CD14-positive monocyte (primary cell): ENCODE measurements at regions not wholly inside any gene's neighbourhood (a gene's known extent, or its start where the extent isn't known, plus 50 kb on each side); places are given as distances from the start of the nearest gene placed in this dataset.

Experiments used
- DNase-seq, 3 donors: peaks; one replicate each; pipeline ENCODE4 v3.0.0-alpha.2; 2011 to 2022
- H2AFZ ChIP-seq: 2 replicates; pipeline ENCODE4 v1.6.0; 2012; ENCODE audit warnings: mild to moderate bottlenecking, low read depth, low read length, inconsistent platforms; ENCODE audit not compliant: insufficient read depth, poor library complexity, severe bottlenecking
- H3K27ac ChIP-seq, 2 donors: 1 replicate in 1 of 2; 2 replicates in 1 of 2; pipeline ENCODE4 v1.5.1; 2012 to 2013; ENCODE audit warnings: low read length in 2 of 2, control low read depth in 1 of 2, inconsistent platforms in 1 of 2, low read depth in 1 of 2, mild to moderate bottlenecking in 1 of 2
- H3K27me3 ChIP-seq, 2 donors: one replicate each; pipeline versions ENCODE4 v1.6.0 to v1.6.1; 2011 to 2013; ENCODE audit warnings: low read length in 2 of 2; ENCODE audit not compliant: control insufficient read depth in 2 of 2, insufficient read depth in 2 of 2
- H3K36me3 ChIP-seq, 2 donors: replicated peaks in 1 of 2; 1 replicate in 1 of 2; 2 replicates in 1 of 2; pipeline versions ENCODE4 v1.5.1 to v1.6.1; 2012 to 2013; ENCODE audit warnings: low read length in 2 of 2, control low read depth in 1 of 2, inconsistent platforms in 1 of 2, mild to moderate bottlenecking in 1 of 2; ENCODE audit not compliant: insufficient read depth in 2 of 2, control insufficient read depth in 1 of 2
- H3K4me1 ChIP-seq, 2 donors: 1 replicate in 1 of 2; 2 replicates in 1 of 2; pipeline versions ENCODE4 v1.5.1 to v1.6.1; 2012 to 2013; ENCODE audit warnings: low read length in 2 of 2, control low read depth in 1 of 2, inconsistent platforms in 1 of 2, mild to moderate bottlenecking in 1 of 2, moderate library complexity in 1 of 2; ENCODE audit not compliant: insufficient read depth in 2 of 2, control insufficient read depth in 1 of 2
- H3K4me2 ChIP-seq: replicated peaks from 2 replicates; pipeline ENCODE3; 2012; ENCODE audit warnings: low read length, moderate library complexity, mild to moderate bottlenecking; ENCODE audit not compliant: poor library complexity, severe bottlenecking; ENCODE audit errors: extremely low read depth
- H3K4me3 ChIP-seq, 3 experiments: fragments of 200-600 bp in 1 of 3; sonication (generic) in 1 of 3; replicated peaks in 1 of 3; 1 replicate in 2 of 3; 2 replicates in 1 of 3; pipeline ENCODE4 v1.5.1; 2011 to 2013; ENCODE audit warnings: low read length in 3 of 3, mild to moderate bottlenecking in 3 of 3, control low read depth in 2 of 3, low read depth in 2 of 3, inconsistent platforms in 1 of 3, moderate library complexity in 1 of 3
- H3K79me2 ChIP-seq: 2 replicates; pipeline ENCODE4 v1.6.0; 2012; ENCODE audit warnings: mild to moderate bottlenecking, control low read depth, inconsistent platforms, low read length, moderate library complexity; ENCODE audit not compliant: insufficient read depth
- H3K9ac ChIP-seq: 2 replicates; pipeline ENCODE4 v1.6.0; 2017; ENCODE audit warnings: low read length, mild to moderate bottlenecking; ENCODE audit not compliant: insufficient read depth, poor library complexity, severe bottlenecking
- H3K9me3 ChIP-seq, 2 donors: replicated peaks in 1 of 2; 1 replicate in 1 of 2; 2 replicates in 1 of 2; pipeline versions ENCODE4 v1.5.1 to v1.6.1; 2012 to 2013; ENCODE audit warnings: low read length in 2 of 2, control low read depth in 1 of 2; ENCODE audit not compliant: control insufficient read depth in 1 of 2, insufficient read depth in 1 of 2
- H4K20me1 ChIP-seq: 2 replicates; pipeline ENCODE4 v1.6.0; 2012; ENCODE audit warnings: mild to moderate bottlenecking, low read length, control low read depth, moderate library complexity; ENCODE audit not compliant: insufficient read depth
- H3K27ac Mint-ChIP-seq, 7 donors: one replicate each; pipeline ENCODE4 v1.8.0; 2020; ENCODE audit warnings: mild to moderate bottlenecking in 7 of 7, mixed read lengths in 7 of 7, moderate library complexity in 6 of 7, inconsistent platforms in 2 of 7
- H3K27me3 Mint-ChIP-seq, 3 donors: one replicate each; pipeline ENCODE4 v1.8.0; 2021 to 2022; ENCODE audit warnings: low read depth in 3 of 3, mild to moderate bottlenecking in 3 of 3, mixed read lengths in 3 of 3, moderate library complexity in 3 of 3, inconsistent platforms in 1 of 3
- H3K36me3 Mint-ChIP-seq, 2 donors: one replicate each; pipeline ENCODE4 v1.8.0; 2020; ENCODE audit warnings: mixed read lengths in 2 of 2, inconsistent platforms in 1 of 2, mild to moderate bottlenecking in 1 of 2
- H3K4me1 Mint-ChIP-seq: one replicate; pipeline ENCODE4 v1.8.0; 2020; ENCODE audit warnings: mild to moderate bottlenecking, mixed read lengths
- H3K4me3 Mint-ChIP-seq, 2 donors: one replicate each; pipeline ENCODE4 v1.8.0; 2020; ENCODE audit warnings: mild to moderate bottlenecking in 2 of 2, mixed read lengths in 2 of 2, moderate library complexity in 1 of 2
- H3K9me3 Mint-ChIP-seq, 7 donors: one replicate each; pipeline ENCODE4 v1.8.0; 2020 to 2022; ENCODE audit warnings: mixed read lengths in 7 of 7, mild to moderate bottlenecking in 6 of 7, moderate library complexity in 6 of 7, inconsistent platforms in 2 of 7
- CTCF ChIP-seq: fragments of 200-600 bp; IDR thresholded peaks from one replicate; pipeline ENCODE4 v1.8.0; 2022; ENCODE audit warnings: antibody characterized with exemption, mild to moderate bottlenecking
- WGBS: methylation state at CpG from one replicate; pipeline ENCODE4 v1.1.5; 2013; ENCODE audit warnings: missing lambda C conversion rate; ENCODE audit not compliant: insufficient coverage; 5-methylcytosine and 5-hydroxymethylcytosine counted together
- intact Hi-C, 2 donors: fragments of 100-400 bp; cut with micrococcal nuclease; formaldehyde crosslinking; loops; one replicate each; pipeline versions ENCODE4 v1.15.0 to v1.15.1; 2023

- no peak overlapping the region for H3K4me3 Mint-ChIP-seq
- no CpG with 5 or more reads among the region's 3 CpGs for WGBS
- intact Hi-C loops, result no loop called here
These were observed 324.1 kb downstream of the TLL1 start for GRCh38 chr4:166197166-166197565.

GRCh38 chr4:166198041-166198440 is 325.0 kb downstream of the TLL1 start:
- Mint-ChIP-seq H3K27me3 (peaks cover 0 to 2% (median 0%) of the 10 kb centered on the region in 3 donors), H3K9me3 (peaks cover 0 to 4% (median 0%) of the 10 kb centered on the region in 7 donors), H3K4me3 (no peak overlapping the region), H3K27ac (no peak overlapping the region), H3K4me1 (no peaks in the 10 kb centered on the region), H3K36me3 (no peaks in the 10 kb centered on the region)
- H4K20me1 ChIP-seq, result no peaks in the 10 kb centered on the region
- no peaks in the 10 kb centered on the region for H3K27me3 ChIP-seq
- no peak overlapping the region for H3K4me3 ChIP-seq
- no peaks in the 10 kb centered on the region for H3K4me1 ChIP-seq
- no peak overlapping the region for H3K9ac ChIP-seq
- DNase-seq, result no peak
- peaks cover 0 to 8% of the 10 kb centered on the region in 2 donors for H3K9me3 ChIP-seq
- no peak overlapping the region for H2AFZ ChIP-seq
- no peak overlapping the region for H3K27ac ChIP-seq
- no peak overlapping the region for H3K4me2 ChIP-seq
- no peak for TF ChIP-seq CTCF
- H3K36me3 ChIP-seq, result no peaks in the 10 kb centered on the region
- intact Hi-C loops, result no loop called here
- H3K79me2 ChIP-seq, result no peaks in the 10 kb centered on the region
- WGBS, result 90% methylated on average over 3 of the region's 6 CpGs

More at GRCh38 chr4:166197166-166197565, 324.1 kb downstream of the TLL1 start:
- Mint-ChIP-seq H3K9me3 (peaks cover 0 to 4% (median 0%) of the 10 kb centered on the region in 7 donors), H3K27ac (no peak overlapping the region), H3K4me1 (no peaks in the 10 kb centered on the region), H3K27me3 (peaks cover 0 to 2% (median 0%) of the 10 kb centered on the region in 3 donors), H3K36me3 (no peaks in the 10 kb centered on the region)
- Histone ChIP-seq H3K4me1 (no peaks in the 10 kb centered on the region), H3K9ac (no peak overlapping the region), H3K4me2 (no peak overlapping the region), H3K27me3 (no peaks in the 10 kb centered on the region), H3K9me3 (peaks cover 0 to 8% of the 10 kb centered on the region in 2 donors), H3K4me3 (no peak overlapping the region), H3K36me3 (no peaks in the 10 kb centered on the region), H4K20me1 (no peaks in the 10 kb centered on the region), H3K79me2 (no peaks in the 10 kb centered on the region), H3K27ac (no peak overlapping the region), H2AFZ (no peak overlapping the region)
- DNase-seq, result no peak
- no peak for TF ChIP-seq CTCF
